H1 (cell line): ENCODE measurements at regions not wholly inside any gene's neighbourhood (a gene's known extent, or its start where the extent isn't known, plus 50 kb on each side); places are given as distances from the start of the nearest gene placed in this dataset.

ENCODE experiments used
- CTCF ChIA-PET: fragments of 300-600 bp; sonication (Branson Sonifier 250); formaldehyde crosslinking; loops from one replicate; lab custom pipeline; 2021; ENCODE audit not compliant: partially characterized antibody; lab: Charles Lee
- POLR2A ChIA-PET: fragments of 300-600 bp; sonication (Branson Sonifier 250); formaldehyde crosslinking; loops from one replicate; lab custom pipeline; 2021; ENCODE audit warnings: inconsistent platforms; ENCODE audit not compliant: partially characterized antibody; lab: Charles Lee
- DNase-seq, 2 experiments: peaks; one replicate each; pipeline versions ENCODE4 v3.0.0 to v3.0.0-alpha.2; 2010 to 2022; ENCODE audit warnings: low spot score in 2 of 2, low read depth in 1 of 2, mixed read lengths in 1 of 2
- FAIRE-seq: peaks from 2 replicates; lab custom pipeline; 2011; peaks lifted over from hg19 to GRCh38; lab: Jason Lieb, UNC
- H2AFZ ChIP-seq: 2 replicates; pipeline ENCODE4 v1.8.1; 2012; ENCODE audit warnings: low read length, inconsistent platforms
- H2AK5ac ChIP-seq: 2 replicates; pipeline ENCODE4 v1.6.1; 2013; ENCODE audit warnings: low read depth, low read length
- H2BK120ac ChIP-seq: replicated peaks from 2 replicates; pipeline ENCODE3; 2013; ENCODE audit warnings: low read depth, low read length, inconsistent platforms
- H2BK12ac ChIP-seq: 2 replicates; pipeline ENCODE4 v1.6.1; 2013; ENCODE audit warnings: low read depth, low read length
- H2BK15ac ChIP-seq: 2 replicates; pipeline ENCODE4 v1.6.1; 2013; ENCODE audit warnings: low read length
- H2BK20ac ChIP-seq: 2 replicates; pipeline ENCODE4 v1.6.1; 2013; ENCODE audit warnings: low read length
- H2BK5ac ChIP-seq: 2 replicates; pipeline ENCODE4 v1.6.1; 2013; ENCODE audit warnings: low read depth, low read length
- H3K14ac ChIP-seq: 2 replicates; pipeline ENCODE4 v1.6.1; 2013; ENCODE audit warnings: inconsistent platforms; ENCODE audit not compliant: insufficient read length
- H3K18ac ChIP-seq: 2 replicates; pipeline ENCODE4 v1.6.1; 2013; ENCODE audit warnings: low read length; ENCODE audit errors: extremely low read depth
- H3K23ac ChIP-seq: 2 replicates; pipeline ENCODE4 v1.6.1; 2013; ENCODE audit warnings: inconsistent platforms; ENCODE audit not compliant: insufficient read length
- H3K23me2 ChIP-seq: 2 replicates; pipeline ENCODE4 v1.6.1; 2013; ENCODE audit warnings: low read depth, low read length
- H3K27ac ChIP-seq: 2 replicates; pipeline ENCODE4 v1.6.1; 2011; ENCODE audit warnings: low read depth, low read length, inconsistent platforms
- H3K27me3 ChIP-seq, 4 experiments: replicated peaks in 1 of 4; 1 replicate in 1 of 4; 2 replicates in 3 of 4; pipeline versions ENCODE4 v1.6.1 to v1.8.1; 2011 to 2013; ENCODE audit warnings: low read length in 3 of 4, mild to moderate bottlenecking in 3 of 4, inconsistent platforms in 2 of 4, mixed read lengths in 2 of 4, moderate library complexity in 1 of 4; ENCODE audit not compliant: control insufficient read depth in 3 of 4, insufficient read depth in 3 of 4; ENCODE audit errors: extremely low read depth in 1 of 4
- H3K36me3 ChIP-seq, 4 experiments: 2 replicates each; pipeline versions ENCODE4 v1.6.1 to v1.8.1; 2011 to 2013; ENCODE audit warnings: mild to moderate bottlenecking in 4 of 4, low read length in 3 of 4, moderate library complexity in 2 of 4, control low read depth in 1 of 4, inconsistent platforms in 1 of 4; ENCODE audit not compliant: insufficient read depth in 4 of 4, control insufficient read depth in 2 of 4
- H3K4ac ChIP-seq: replicated peaks from 2 replicates; pipeline ENCODE3; 2013; ENCODE audit warnings: low read length, low read depth, mixed read lengths, inconsistent platforms; ENCODE audit not compliant: insufficient read length
- H3K4me1 ChIP-seq, 4 experiments: replicated peaks in 1 of 4; 1 replicate in 1 of 4; 2 replicates in 3 of 4; pipeline versions ENCODE4 v1.6.1 to v1.8.1; 2011 to 2013; ENCODE audit warnings: low read length in 3 of 4, inconsistent platforms in 2 of 4, mixed read lengths in 1 of 4; ENCODE audit not compliant: insufficient read depth in 4 of 4, control insufficient read depth in 3 of 4
- H3K4me2 ChIP-seq, 2 experiments: 2 replicates each; pipeline versions ENCODE4 v1.6.1 to v1.8.1; 2011 to 2013; ENCODE audit warnings: low read depth in 2 of 2, low read length in 2 of 2, control low read depth in 1 of 2, inconsistent platforms in 1 of 2, mild to moderate bottlenecking in 1 of 2; ENCODE audit not compliant: insufficient read depth in 1 of 2
- H3K4me3 ChIP-seq, 4 experiments: fragments of 200-600, 300-600 bp in 1 of 4; sonication (generic), shearing (Covaris generic), sonication (Bioruptor Twin) in 1 of 4; 2 replicates each; pipeline versions ENCODE4 v1.5.1 to v1.8.1; 2011 to 2016; ENCODE audit warnings: low read length in 4 of 4, low read depth in 3 of 4, control low read depth in 2 of 4, inconsistent platforms in 2 of 4, mild to moderate bottlenecking in 2 of 4, mixed read lengths in 1 of 4, moderate library complexity in 1 of 4; ENCODE audit not compliant: insufficient read depth in 2 of 4; ENCODE audit errors: extremely low read depth in 1 of 4
- H3K56ac ChIP-seq: replicated peaks from 2 replicates; pipeline ENCODE3; 2013; ENCODE audit warnings: low read depth, mild to moderate bottlenecking, mixed read lengths, low read length, inconsistent platforms; ENCODE audit not compliant: insufficient read length
- H3K79me1 ChIP-seq: 2 replicates; pipeline ENCODE4 v1.6.1; 2013; ENCODE audit warnings: low read depth, low read length, control low read depth
- H3K79me2 ChIP-seq, 2 experiments: 2 replicates each; pipeline versions ENCODE4 v1.6.1 to v1.8.1; 2012 to 2013; ENCODE audit warnings: low read length in 2 of 2, mild to moderate bottlenecking in 2 of 2, inconsistent platforms in 1 of 2; ENCODE audit not compliant: insufficient read depth in 2 of 2, control insufficient read depth in 1 of 2
- H3K9ac ChIP-seq, 4 experiments: replicated peaks in 1 of 4; 1 replicate in 1 of 4; 2 replicates in 3 of 4; pipeline versions ENCODE4 v1.6.1 to v1.8.1; 2011 to 2013; ENCODE audit warnings: low read depth in 3 of 4, low read length in 3 of 4, control low read depth in 2 of 4, mild to moderate bottlenecking in 2 of 4, moderate library complexity in 2 of 4, inconsistent platforms in 1 of 4; ENCODE audit errors: extremely low read depth in 1 of 4
- H3K9me3 ChIP-seq, 2 experiments: 2 replicates each; pipeline versions ENCODE4 v1.6.1 to v1.8.1; 2012 to 2013; ENCODE audit warnings: mild to moderate bottlenecking in 2 of 2, moderate library complexity in 2 of 2, control low read depth in 1 of 2, inconsistent platforms in 1 of 2, low read depth in 1 of 2, low read length in 1 of 2, mixed read lengths in 1 of 2; ENCODE audit not compliant: insufficient read depth in 2 of 2
- H4K20me1 ChIP-seq, 2 experiments: replicated peaks in 1 of 2; 2 replicates each; pipeline versions ENCODE3 to v1.8.1; 2011 to 2013; ENCODE audit warnings: inconsistent platforms in 2 of 2, low read length in 2 of 2, mild to moderate bottlenecking in 1 of 2; ENCODE audit not compliant: insufficient read depth in 2 of 2, control insufficient read depth in 1 of 2
- H4K5ac ChIP-seq: 2 replicates; pipeline ENCODE4 v1.6.1; 2013; ENCODE audit warnings: low read length, low read depth, mixed read lengths, inconsistent platforms; ENCODE audit not compliant: insufficient read length
- H4K8ac ChIP-seq: 2 replicates; pipeline ENCODE4 v1.8.0; 2013; ENCODE audit warnings: mild to moderate bottlenecking, moderate library complexity, low read length, inconsistent platforms; ENCODE audit not compliant: insufficient read depth; ENCODE audit errors: extremely low read depth
- H4K91ac ChIP-seq: replicated peaks from 2 replicates; pipeline ENCODE3; 2013; ENCODE audit warnings: low read length, mixed read lengths, inconsistent platforms; ENCODE audit not compliant: insufficient read length
- CTBP2 ChIP-seq: IDR thresholded peaks from 2 replicates; pipeline ENCODE4 v1.7.0; 2011; ENCODE audit warnings: borderline replicate concordance, mild to moderate bottlenecking, moderate library complexity, mixed read lengths, low read length; ENCODE audit not compliant: insufficient read depth, insufficient read length
- WGBS, 2 experiments: shearing (Covaris generic) in 1 of 2; methylation state at CpG; one replicate each; pipeline versions ENCODE4 v1.1.6 to v1.1.7; 2013 to 2015; ENCODE audit warnings: low lambda C conversion rate in 2 of 2, mixed read lengths in 2 of 2, inconsistent platforms in 1 of 2, low coverage in 1 of 2, missing lambda C conversion rate in 1 of 2; ENCODE audit not compliant: insufficient replicate concordance in 2 of 2, insufficient coverage in 1 of 2, insufficient read length in 1 of 2; ENCODE audit errors: extremely low coverage in 1 of 2, missing lambda C conversion rate in 1 of 2; 5-methylcytosine and 5-hydroxymethylcytosine counted together

- H3K9me3 ChIP-seq, result peaks cover 4% of the 10 kb centered on the region in 2 experiments; a peak in 1 of 4 replicates
- H3K27me3 ChIP-seq, result peaks cover 0 to 7% (median 1%) of the 10 kb centered on the region in 4 experiments; a peak in 3 of 7 replicates
- no peak overlapping the region for H3K23ac ChIP-seq
- ChIA-PET POLR2A (no interaction called here), CTCF (interaction anchor here (0.7 to 0.9 kb wide), 2 partner anchors 28 to 117 kb away, joined by 3 read pairs; no protein-coding TSS in a partner anchor)
- H2BK5ac ChIP-seq, result no peak overlapping the region; the same call in 1 of the 2 replicates
- DNase-seq (no peak), FAIRE-seq (no peak)
- no peak overlapping the region for H2AK5ac ChIP-seq
- no peak overlapping the region for H4K91ac ChIP-seq
- H3K4me3 ChIP-seq, result no peak overlapping the region
- no peak overlapping the region for H4K5ac ChIP-seq
- no peaks in the 10 kb centered on the region; a peak in 1 of 8 replicates for H3K36me3 ChIP-seq
- no peak overlapping the region for H3K9ac ChIP-seq
- no peaks in the 10 kb centered on the region for H3K79me1 ChIP-seq
- no peaks in the 10 kb centered on the region; the same call in 1 of the 2 replicates for H3K23me2 ChIP-seq
- H3K4me2 ChIP-seq, result no peak overlapping the region
- H3K79me2 ChIP-seq, result no peaks in the 10 kb centered on the region
- H2BK20ac ChIP-seq, result no peak overlapping the region
- H3K27ac ChIP-seq, result no peak overlapping the region
- peaks cover 7 to 20% (median 16%) of the 10 kb centered on the region in 4 experiments for H3K4me1 ChIP-seq
- no peak overlapping the region for H3K18ac ChIP-seq
- H4K20me1 ChIP-seq, result no peaks in the 10 kb centered on the region
- no peak overlapping the region for H4K8ac ChIP-seq
- H2AFZ ChIP-seq, result no peak overlapping the region
- no peak overlapping the region for H3K14ac ChIP-seq
- no peak overlapping the region for H3K56ac ChIP-seq
- no peak overlapping the region for H2BK15ac ChIP-seq
- no peak overlapping the region for H2BK120ac ChIP-seq
- WGBS, 2 experiments, result 96% methylated on average over 2 of the region's 2 CpGs; no CpG with 5 or more reads in 1 of the 2 experiments
- TF ChIP-seq CTBP2, result no peak
- no peak overlapping the region for H3K4ac ChIP-seq
- peak overlapping the region; percentile 19; the same call in 1 of the 2 replicates for H2BK12ac ChIP-seq
Measured at GRCh38 chr16:86735727-86736126, 157.4 kb downstream of the FOXL1 start.
